H1 (cell line): ENCODE measurements at regions not wholly inside any gene's neighbourhood (a gene's known extent, or its start where the extent isn't known, plus 50 kb on each side); places are given as distances from the start of the nearest gene placed in this dataset.

ENCODE experiments used
- HDAC2 ChIP-seq, 2 experiments: fragments of 300-600 bp in 1 of 2; sonication (generic) in 1 of 2; IDR thresholded peaks; 2 replicates each; pipeline ENCODE4 v1.6.1; 2011 to 2012; ENCODE audit warnings: low read depth in 2 of 2, low read length in 2 of 2, mild to moderate bottlenecking in 2 of 2, moderate library complexity in 2 of 2, borderline replicate concordance in 1 of 2, inconsistent platforms in 1 of 2

DNA sequence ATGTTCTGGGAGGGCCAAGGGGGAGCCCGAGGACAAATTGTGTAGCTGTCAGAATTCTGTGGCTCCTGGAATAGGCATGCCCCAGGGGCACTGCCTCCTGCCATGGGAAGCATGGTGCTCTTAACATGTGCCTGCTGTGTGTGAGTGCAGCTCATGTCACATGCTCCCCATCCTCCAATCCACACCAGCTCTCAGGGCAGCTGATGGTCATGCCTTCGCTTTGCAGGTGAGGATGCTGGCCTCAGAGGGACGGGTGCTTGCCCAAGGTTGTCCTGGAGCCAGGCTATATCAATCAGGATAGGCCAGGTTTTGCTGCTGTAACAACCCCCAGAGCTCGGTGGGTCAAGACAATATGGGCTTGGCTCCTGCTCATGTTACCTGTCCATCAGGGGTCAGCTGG, 303.4 kb downstream of the RPS24 start (continued):
- TF ChIP-seq HDAC2 (IDR thresholded peaks at IDR 0.05; ENCODE audit: borderline replicate concordance in 1 of 2, low read depth in 2 of 2, low read length in 2 of 2), result no peak
